ENCODE measurements at regions not wholly inside any gene's neighbourhood (a gene's known extent, or its start where the extent isn't known, plus 50 kb on each side); places are given as distances from the start of the nearest gene placed in this dataset.

- 31 to 38% (median 33%) methylated on average over 8 of the region's 8 CpGs for WGBS, 4 donors
- H3K9me3 ChIP-seq, result no peaks in the 10 kb centered on the region
- H3K4me3 ChIP-seq, result no peak overlapping the region
- H3K36me3 ChIP-seq, result no peaks in the 10 kb centered on the region
- peak overlapping the region in 11 of 12 donors; percentile 15 to 83 (median 62) for H3K27ac ChIP-seq
- intact Hi-C loops (cut with DNase I), result loop anchor here in 7 of 10 donors (1.0 to 10.0 kb wide), 7 partner anchors 55 to 68 kb away; partner anchors contain the start of gene HHEX (in 1 of the 7)
- H3K4me1 ChIP-seq, result peaks cover 0 to 62% (median 19%) of the 10 kb centered on the region in 12 donors
- ATAC-seq (peak; percentile 93 to 97 (median 96)), DNase-seq (peak; percentile 85 to 91 (median 87))
- TF ChIP-seq POLR2A (IDR thresholded peaks at IDR 0.05), result no peak
- TF ChIP-seq, protein P1, sequence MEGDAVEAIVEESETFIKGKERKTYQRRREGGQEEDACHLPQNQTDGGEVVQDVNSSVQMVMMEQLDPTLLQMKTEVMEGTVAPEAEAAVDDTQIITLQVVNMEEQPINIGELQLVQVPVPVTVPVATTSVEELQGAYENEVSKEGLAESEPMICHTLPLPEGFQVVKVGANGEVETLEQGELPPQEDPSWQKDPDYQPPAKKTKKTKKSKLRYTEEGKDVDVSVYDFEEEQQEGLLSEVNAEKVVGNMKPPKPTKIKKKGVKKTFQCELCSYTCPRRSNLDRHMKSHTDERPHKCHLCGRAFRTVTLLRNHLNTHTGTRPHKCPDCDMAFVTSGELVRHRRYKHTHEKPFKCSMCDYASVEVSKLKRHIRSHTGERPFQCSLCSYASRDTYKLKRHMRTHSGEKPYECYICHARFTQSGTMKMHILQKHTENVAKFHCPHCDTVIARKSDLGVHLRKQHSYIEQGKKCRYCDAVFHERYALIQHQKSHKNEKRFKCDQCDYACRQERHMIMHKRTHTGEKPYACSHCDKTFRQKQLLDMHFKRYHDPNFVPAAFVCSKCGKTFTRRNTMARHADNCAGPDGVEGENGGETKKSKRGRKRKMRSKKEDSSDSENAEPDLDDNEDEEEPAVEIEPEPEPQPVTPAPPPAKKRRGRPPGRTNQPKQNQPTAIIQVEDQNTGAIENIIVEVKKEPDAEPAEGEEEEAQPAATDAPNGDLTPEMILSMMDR (IDR thresholded peaks at IDR 0.05), result peak in 4 of 12 donors; percentile 13 to 44 (median 40)
- H3K27me3 ChIP-seq, result no peaks in the 10 kb centered on the region
Measured at GRCh38 chr10:92757066-92757710, 67.4 kb downstream of the HHEX start.

DNA sequence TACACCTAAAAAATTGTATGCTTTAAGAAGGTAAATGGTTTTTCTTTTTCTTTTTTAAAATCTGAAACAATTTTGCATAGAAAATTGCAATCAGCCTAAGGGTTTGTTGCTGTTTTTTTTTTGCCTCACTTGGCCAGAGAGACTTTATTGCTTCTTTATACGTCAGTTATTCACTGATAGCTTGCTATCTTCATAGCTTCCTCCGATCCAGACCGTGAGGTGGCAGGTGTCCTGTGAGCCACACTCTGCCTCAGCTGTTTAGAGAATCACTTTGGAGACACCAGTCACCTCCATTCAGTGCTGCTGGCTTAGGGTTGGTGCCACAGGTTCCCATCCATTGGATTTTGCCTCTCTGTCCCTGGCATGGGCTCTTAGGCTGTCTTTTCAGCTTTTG, 68.0 kb downstream of the HHEX start:
- no peak overlapping the region for H3K4me3 ChIP-seq
- DNase-seq, result no peak
- no peak for TF ChIP-seq POLR2A (IDR thresholded peaks at IDR 0.05)
- TF ChIP-seq, protein P1 (IDR thresholded peaks at IDR 0.05), result no peak
- H3K27me3 ChIP-seq, result no peaks in the 10 kb centered on the region
- no peaks in the 10 kb centered on the region for H3K9me3 ChIP-seq
- H3K4me1 ChIP-seq, result peaks cover 0 to 63% (median 19%) of the 10 kb centered on the region in 12 donors
- WGBS, 4 donors, result 39 to 59% (median 50%) methylated on average over 3 of the region's 3 CpGs
- ATAC-seq, result peak in 2 of 4 donors; percentile 8 to 18
- H3K36me3 ChIP-seq, result no peaks in the 10 kb centered on the region
- peak overlapping the region in 10 of 12 donors; percentile 45 to 83 (median 64) for H3K27ac ChIP-seq
- intact Hi-C loops (cut with DNase I), result loop anchor here in 7 of 10 donors (1.0 to 10.0 kb wide), 7 partner anchors 55 to 68 kb away; partner anchors contain the start of gene HHEX (in 1 of the 7)

GRCh38 chr10:92758594-92758993, 68.8 kb downstream of the HHEX start:
- WGBS, 4 donors, result 97 to 100% (median 99%) methylated on average over 1 of the region's 1 CpG
- Histone ChIP-seq H3K36me3 (no peaks in the 10 kb centered on the region), H3K4me3 (no peak overlapping the region), H3K4me1 (peaks cover 0 to 63% (median 19%) of the 10 kb centered on the region in 12 donors), H3K27ac (peak overlapping the region in 1 of 12 donors; percentile 82), H3K27me3 (no peaks in the 10 kb centered on the region), H3K9me3 (no peaks in the 10 kb centered on the region)
- intact Hi-C loops (cut with DNase I), result loop anchor here in 5 of 10 donors (5.0 to 10.0 kb wide), 5 partner anchors 54 to 64 kb away; no protein-coding TSS in a partner anchor
- DNase-seq (no peak), ATAC-seq (no peak)
- TF ChIP-seq, protein P1 (IDR thresholded peaks at IDR 0.05), result no peak
- TF ChIP-seq POLR2A (IDR thresholded peaks at IDR 0.05), result no peak

DNA sequence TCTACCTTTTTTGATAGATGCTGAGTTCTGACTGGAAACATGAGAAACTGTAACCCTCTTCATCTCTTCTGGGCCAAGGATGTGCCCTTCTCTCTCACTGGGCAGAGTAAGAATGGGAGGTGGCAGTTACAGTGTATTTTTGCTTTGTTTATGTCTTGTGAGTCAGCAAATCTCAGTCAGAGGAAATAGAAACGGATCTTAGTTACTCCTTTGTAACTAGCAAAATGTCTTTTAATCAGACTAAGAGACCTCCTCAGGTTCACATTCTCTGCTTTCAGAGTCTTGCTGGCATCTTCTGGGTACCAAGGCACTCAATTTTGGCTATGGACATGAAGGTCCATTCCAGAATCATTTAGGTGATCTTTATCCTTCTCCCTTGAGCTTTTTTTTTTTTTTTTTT, 70.9 kb downstream of the HHEX start:
- intact Hi-C loops (cut with DNase I), result no loop called here
- no peak for TF ChIP-seq POLR2A (IDR thresholded peaks at IDR 0.05)
- TF ChIP-seq, protein P1 (IDR thresholded peaks at IDR 0.05), result no peak
- DNase-seq (no peak), ATAC-seq (no peak)
- Histone ChIP-seq H3K27ac (peak overlapping the region in 2 of 12 donors; percentile 69 to 76), H3K9me3 (no peaks in the 10 kb centered on the region), H3K4me1 (peaks cover 0 to 53% (median 19%) of the 10 kb centered on the region in 12 donors), H3K27me3 (no peaks in the 10 kb centered on the region), H3K36me3 (no peaks in the 10 kb centered on the region), H3K4me3 (no peak overlapping the region)
- 60 to 79% (median 70%) methylated on average over 1 of the region's 1 CpG for WGBS, 4 donors
